OCI-LY3 (cell line): ENCODE measurements at regions not wholly inside any gene's neighbourhood (a gene's known extent, or its start where the extent isn't known, plus 50 kb on each side); places are given as distances from the start of the nearest gene placed in this dataset.

ENCODE experiments used
- H2AFZ ChIP-seq: fragments of 200-600, 300-600 bp; shearing (Covaris generic); 2 replicates; pipeline ENCODE4 v1.6.0; 2014; ENCODE audit warnings: antibody characterized with exemption, low read depth, low read length
- H3K27ac ChIP-seq: fragments of 200-600, 300-600 bp; sonication (generic); 2 replicates; pipeline ENCODE4 v1.5.1; 2014; ENCODE audit warnings: mild to moderate bottlenecking, low read length, moderate library complexity, mixed read lengths
- H3K27me3 ChIP-seq: fragments of 200-600, 300-600 bp; sonication (generic); 2 replicates; pipeline ENCODE4 v1.6.1; 2014; ENCODE audit warnings: low read depth, low read length, mixed read lengths
- H3K36me3 ChIP-seq: fragments of 200-600, 300-600 bp; sonication (generic); replicated peaks from 2 replicates; pipeline ENCODE3; 2014; ENCODE audit warnings: low read depth, low read length, mixed read lengths
- H3K4me1 ChIP-seq: fragments of 300-600, 200-600 bp; sonication (generic); 2 replicates; pipeline ENCODE4 v1.6.1; 2014; ENCODE audit warnings: low read length, mixed read lengths
- H3K4me2 ChIP-seq: fragments of 200-600, 300-600 bp; sonication (generic); 2 replicates; pipeline ENCODE4 v1.6.1; 2014; ENCODE audit warnings: low read length, mixed read lengths
- H3K4me3 ChIP-seq: fragments of 300-600, 200-600 bp; sonication (generic); 2 replicates; pipeline ENCODE4 v1.5.1; 2014; ENCODE audit warnings: antibody characterized with exemption, mild to moderate bottlenecking, low read length, moderate library complexity
- H3K79me2 ChIP-seq: fragments of 300-600, 200-600 bp; shearing (Covaris generic); 2 replicates; pipeline ENCODE4 v1.6.1; 2014; ENCODE audit warnings: mild to moderate bottlenecking, low read length, mixed read lengths
- H3K9ac ChIP-seq: fragments of 300-600, 200-600 bp; shearing (Covaris generic); 2 replicates; pipeline ENCODE4 v1.6.0; 2014; ENCODE audit warnings: mild to moderate bottlenecking, low read length, moderate library complexity
- H3K9me3 ChIP-seq: fragments of 200-600, 300-600 bp; shearing (Covaris generic); 2 replicates; pipeline ENCODE4 v1.6.1; 2014; ENCODE audit warnings: low read length, mixed read lengths; ENCODE audit not compliant: insufficient read depth
- H4K20me1 ChIP-seq: fragments of 200-600, 300-600 bp; sonication (generic); 2 replicates; pipeline ENCODE4 v1.6.1; 2016; ENCODE audit warnings: low read length, mixed read lengths; ENCODE audit not compliant: insufficient read depth
- EZH2phosphoT487 ChIP-seq: fragments of 200-600 bp; shearing (Covaris generic); IDR thresholded peaks from 2 replicates; pipeline ENCODE4 v1.6.1; 2018; ENCODE audit warnings: antibody characterized with exemption, mixed run types, low read depth
- TF ChIP-seq, protein P1 (sequence below): fragments of 200-600, 300-600 bp; sonication (generic); IDR thresholded peaks from 2 replicates; pipeline ENCODE4 v1.5.1; 2014; ENCODE audit warnings: antibody characterized with exemption, low read length, low read depth

DNA sequence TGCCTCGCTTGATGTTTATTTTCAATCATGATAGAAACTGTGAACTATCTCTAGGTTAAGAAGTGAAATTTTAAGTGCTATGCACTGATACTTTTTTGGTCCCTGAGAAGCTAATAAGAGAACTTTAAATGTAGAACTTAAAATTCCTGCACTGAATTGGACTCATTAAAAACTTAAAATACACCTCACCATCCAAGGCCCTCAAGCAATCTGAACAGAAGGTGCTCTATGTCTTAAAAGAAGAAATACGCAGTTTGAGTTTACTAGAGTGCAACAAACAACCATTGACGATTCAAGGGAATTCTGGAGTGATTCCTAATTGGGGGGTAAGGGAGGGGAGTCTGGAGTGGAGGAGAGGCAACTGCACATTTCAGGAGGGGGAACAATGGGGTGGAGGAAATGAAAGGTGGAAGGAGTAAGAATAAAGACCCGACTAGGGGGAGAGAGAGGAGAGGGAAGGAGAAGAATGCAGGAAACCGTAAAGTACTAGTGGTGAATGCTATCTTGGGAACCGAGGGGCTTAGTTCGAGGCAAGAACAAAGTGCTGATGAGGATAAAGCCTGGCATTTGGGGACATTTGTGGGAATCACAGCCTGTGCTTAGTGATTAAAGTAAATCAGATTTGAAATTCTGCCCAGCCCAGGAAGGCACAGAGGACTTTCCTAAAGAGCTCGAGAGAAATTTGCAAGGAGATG lies 389.7 kb downstream of the AACS start:
- Histone ChIP-seq H3K36me3 (peaks cover 10% of the 10 kb centered on the region), H3K27ac (no peak overlapping the region), H3K27me3 (no peaks in the 10 kb centered on the region), H3K9me3 (peaks cover 12% of the 10 kb centered on the region), H3K9ac (no peak overlapping the region), H3K79me2 (no peaks in the 10 kb centered on the region), H3K4me2 (no peak overlapping the region), H3K4me1 (0 out of 2 replicates have a peak, but pooled peaks cover 3% of the 10 kb centered on the region), H2AFZ (no peak overlapping the region), H3K4me3 (no peak overlapping the region), H4K20me1 (no peaks in the 10 kb centered on the region)
- TF ChIP-seq EZH2phosphoT487: no peak
- TF ChIP-seq, protein P1, sequence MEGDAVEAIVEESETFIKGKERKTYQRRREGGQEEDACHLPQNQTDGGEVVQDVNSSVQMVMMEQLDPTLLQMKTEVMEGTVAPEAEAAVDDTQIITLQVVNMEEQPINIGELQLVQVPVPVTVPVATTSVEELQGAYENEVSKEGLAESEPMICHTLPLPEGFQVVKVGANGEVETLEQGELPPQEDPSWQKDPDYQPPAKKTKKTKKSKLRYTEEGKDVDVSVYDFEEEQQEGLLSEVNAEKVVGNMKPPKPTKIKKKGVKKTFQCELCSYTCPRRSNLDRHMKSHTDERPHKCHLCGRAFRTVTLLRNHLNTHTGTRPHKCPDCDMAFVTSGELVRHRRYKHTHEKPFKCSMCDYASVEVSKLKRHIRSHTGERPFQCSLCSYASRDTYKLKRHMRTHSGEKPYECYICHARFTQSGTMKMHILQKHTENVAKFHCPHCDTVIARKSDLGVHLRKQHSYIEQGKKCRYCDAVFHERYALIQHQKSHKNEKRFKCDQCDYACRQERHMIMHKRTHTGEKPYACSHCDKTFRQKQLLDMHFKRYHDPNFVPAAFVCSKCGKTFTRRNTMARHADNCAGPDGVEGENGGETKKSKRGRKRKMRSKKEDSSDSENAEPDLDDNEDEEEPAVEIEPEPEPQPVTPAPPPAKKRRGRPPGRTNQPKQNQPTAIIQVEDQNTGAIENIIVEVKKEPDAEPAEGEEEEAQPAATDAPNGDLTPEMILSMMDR: no peak

DNA sequence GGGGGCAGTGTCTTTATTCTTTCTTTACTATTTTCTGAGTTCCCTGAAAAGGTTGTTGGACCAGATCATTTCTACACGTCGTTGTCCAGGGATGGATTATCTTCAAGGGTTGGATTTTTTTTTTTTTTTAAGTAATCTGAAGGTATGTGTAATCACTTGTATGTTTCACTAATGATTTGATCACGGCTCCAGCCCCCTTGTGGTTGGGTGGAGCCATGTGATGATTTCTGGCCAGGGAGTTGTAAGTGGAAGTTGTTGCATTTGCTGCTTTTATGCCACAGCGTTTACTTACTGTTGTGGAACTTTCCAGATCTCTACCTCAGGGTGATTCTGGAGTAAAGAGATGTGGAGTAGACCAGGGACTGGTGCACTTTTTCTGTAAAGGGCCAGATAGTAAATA lies 390.3 kb downstream of the AACS start:
- Histone ChIP-seq H3K27ac (no peak overlapping the region), H3K9me3 (peaks cover 8% of the 10 kb centered on the region), H4K20me1 (no peaks in the 10 kb centered on the region)

DNA sequence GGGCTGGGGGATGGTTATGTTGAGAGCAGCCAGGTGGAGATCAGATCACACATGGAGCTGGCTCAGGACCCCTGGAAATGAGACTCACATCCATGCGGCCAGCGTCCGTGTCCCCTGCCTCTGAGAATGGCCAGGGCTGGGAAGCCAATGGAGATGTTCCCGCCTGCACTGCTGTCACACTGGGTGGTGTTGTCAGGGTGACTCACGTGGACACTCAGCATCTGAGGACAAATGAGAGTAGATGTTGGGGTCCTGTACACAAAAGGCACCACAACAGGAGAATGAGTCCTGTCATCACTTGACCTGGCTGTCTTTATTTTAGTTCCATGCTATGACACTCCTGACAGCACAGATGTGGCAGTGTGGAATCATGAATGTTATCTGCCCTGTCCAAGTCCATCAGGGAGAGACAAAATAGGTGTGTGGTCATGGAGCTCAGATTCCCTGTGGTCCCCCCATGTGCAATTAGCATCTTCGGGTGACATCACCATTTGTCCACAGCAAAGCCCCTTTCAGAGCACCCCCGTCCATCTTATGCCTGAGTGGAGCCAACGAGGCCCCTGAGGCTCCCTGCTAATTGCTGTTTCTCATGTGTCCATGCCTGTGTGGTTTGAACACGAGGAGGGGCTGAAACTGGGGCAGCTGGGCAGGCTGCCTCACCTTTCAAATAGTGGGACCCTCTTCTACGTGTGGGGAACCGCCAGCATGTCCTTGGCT lies 393.5 kb downstream of the AACS start:
- no peak overlapping the region for H3K4me2 ChIP-seq
- 0 out of 2 replicates have a peak, but pooled peaks cover 3% of the 10 kb centered on the region for H3K4me1 ChIP-seq
- no peak for TF ChIP-seq EZH2phosphoT487
- TF ChIP-seq, protein P1: no peak

More for the DNA sequence above, 390.3 kb downstream of the AACS start:
- TF ChIP-seq, protein P1: no peak
- no peak for TF ChIP-seq EZH2phosphoT487
- Histone ChIP-seq H3K36me3 (peaks cover 11% of the 10 kb centered on the region), H3K79me2 (no peaks in the 10 kb centered on the region), H3K4me1 (0 out of 2 replicates have a peak, but pooled peaks cover 3% of the 10 kb centered on the region), H3K9ac (no peak overlapping the region), H3K4me2 (no peak overlapping the region), H3K27me3 (no peaks in the 10 kb centered on the region), H2AFZ (no peak overlapping the region), H3K4me3 (no peak overlapping the region)

DNA sequence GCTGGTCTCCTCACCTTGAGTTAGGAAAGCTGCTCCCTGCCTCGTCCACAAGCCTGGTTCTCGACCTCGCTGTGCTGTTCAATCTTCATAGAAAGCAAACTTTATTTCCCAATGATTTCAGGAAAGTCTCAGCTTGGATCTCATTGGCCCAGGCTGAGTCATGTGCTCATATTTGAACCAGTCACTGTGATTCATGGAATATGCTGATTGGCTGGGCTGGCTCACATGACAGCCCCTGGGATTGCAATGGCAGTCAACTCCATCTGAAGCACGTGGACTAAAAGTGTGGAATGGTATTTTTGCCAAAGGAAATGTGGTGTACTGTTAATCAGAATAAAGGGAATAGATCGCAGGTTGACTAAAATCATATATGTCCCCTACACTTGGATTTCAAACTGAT lies 396.6 kb downstream of the AACS start:
- H3K4me1 ChIP-seq: peaks cover 8% of the 10 kb centered on the region
- H4K20me1 ChIP-seq: no peaks in the 10 kb centered on the region
- peaks cover 11% of the 10 kb centered on the region for H3K36me3 ChIP-seq
- H3K27ac ChIP-seq: no peak overlapping the region
- TF ChIP-seq, protein P1: no peak
- H3K79me2 ChIP-seq: no peaks in the 10 kb centered on the region
- peaks cover 8% of the 10 kb centered on the region; the same call in 1 of the 2 replicates for H3K9me3 ChIP-seq
- H3K9ac ChIP-seq: no peak overlapping the region
- no peak overlapping the region for H2AFZ ChIP-seq
- H3K27me3 ChIP-seq: no peaks in the 10 kb centered on the region
- no peak overlapping the region for H3K4me3 ChIP-seq
- no peak overlapping the region for H3K4me2 ChIP-seq

More for the DNA sequence above, 393.5 kb downstream of the AACS start:
- Histone ChIP-seq H3K9ac (no peak overlapping the region), H3K36me3 (peaks cover 11% of the 10 kb centered on the region), H3K9me3 (peaks cover 8% of the 10 kb centered on the region; the same call in 1 of the 2 replicates), H3K79me2 (no peaks in the 10 kb centered on the region), H3K4me3 (no peak overlapping the region), H4K20me1 (no peaks in the 10 kb centered on the region), H3K27me3 (no peaks in the 10 kb centered on the region), H2AFZ (no peak overlapping the region), H3K27ac (no peak overlapping the region)
